ENCODE measurements at regions not wholly inside any gene's neighbourhood (a gene's known extent, or its start where the extent isn't known, plus 50 kb on each side); places are given as distances from the start of the nearest gene placed in this dataset.
A peak's percentile ranks its signal among the peaks of the same experiment; 100 is the strongest.

GRCh38 chr18:25674183-25674582 lies 322.2 kb upstream of the ZNF521 start:
- no peak for ATAC-seq
- intact Hi-C loops (cut with DNase I): no loop called here

GRCh38 chr18:25672490-25672889 lies 320.5 kb upstream of the ZNF521 start:
- no peak for ATAC-seq
- intact Hi-C loops (cut with DNase I): no loop called here
- DNase-seq: no peak

More at GRCh38 chr18:25674183-25674582, 322.2 kb upstream of the ZNF521 start:
- no peak for DNase-seq

- no peak for ATAC-seq
These were observed 317.8 kb upstream of the ZNF521 start for GRCh38 chr18:25669741-25670140.

GRCh38 chr18:25662272-25662671 lies 310.3 kb upstream of the ZNF521 start:
- intact Hi-C loops (cut with DNase I): loop anchor here in 1 of 2 donors (10.0 kb wide), 1 partner anchor 307 kb away; the partner anchor contains the start of gene ZNF521
- no peak for DNase-seq
- ATAC-seq: no peak

More at GRCh38 chr18:25669741-25670140, 317.8 kb upstream of the ZNF521 start:
- intact Hi-C loops (cut with DNase I): loop anchor here in 1 of 2 donors (2.0 to 10.0 kb wide), 2 partner anchors 315 to 791 kb away; partner anchors contain the start of gene ZNF521
- DNase-seq: no peak

GRCh38 chr18:25661831-25662230 lies 309.9 kb upstream of the ZNF521 start:
- intact Hi-C loops (cut with DNase I): loop anchor here in 1 of 2 donors (10.0 kb wide), 1 partner anchor 307 kb away; the partner anchor contains the start of gene ZNF521
- no peak for ATAC-seq
- no peak for DNase-seq

DNA sequence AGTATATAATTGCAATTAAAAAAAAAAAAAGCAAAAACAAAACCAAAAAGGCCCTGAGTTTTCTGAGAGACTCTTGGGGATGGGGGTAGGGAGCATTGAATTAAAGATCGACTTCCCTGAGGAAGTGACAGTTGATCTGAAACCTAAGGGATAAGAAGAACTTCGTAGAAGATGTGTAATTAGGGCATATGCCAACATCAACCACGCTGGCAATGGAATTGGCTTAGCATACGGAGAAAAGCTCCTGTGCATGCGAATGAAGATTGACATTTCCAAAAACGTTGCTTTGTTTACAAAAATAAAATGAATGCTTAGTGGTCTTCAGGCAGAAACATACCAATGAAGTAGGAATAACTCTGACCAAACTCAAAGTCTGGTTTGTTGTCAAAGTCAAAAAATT lies 307.6 kb upstream of the ZNF521 start:
- ATAC-seq (no peak), DNase-seq (no peak)
- intact Hi-C loops (cut with DNase I): no loop called here

GRCh38 chr18:25658476-25658875 lies 306.5 kb upstream of the ZNF521 start:
- intact Hi-C loops (cut with DNase I): no loop called here
- DNase-seq (no peak), ATAC-seq (no peak)

DNA sequence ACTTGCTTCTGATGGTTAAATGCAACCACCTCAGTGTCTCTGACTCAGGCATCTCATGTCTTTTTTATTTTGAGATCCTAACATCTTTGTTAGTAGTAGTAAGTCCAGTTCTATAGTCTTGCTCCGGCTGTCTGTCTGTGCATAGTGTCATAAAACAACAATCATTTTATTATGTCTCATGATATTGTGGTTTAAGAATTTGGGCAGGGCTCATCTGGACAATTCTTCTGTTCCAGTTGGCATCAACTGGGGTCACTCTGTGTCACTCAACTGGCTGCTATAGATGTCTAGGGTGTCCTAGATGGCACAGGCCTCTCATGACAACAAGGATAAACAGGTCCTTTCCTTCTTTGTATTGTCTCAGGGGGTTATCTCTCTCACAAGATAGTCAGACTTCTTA lies 299.6 kb upstream of the ZNF521 start:
- intact Hi-C loops (cut with DNase I): no loop called here
- DNase-seq: no peak
- no peak for ATAC-seq

DNA sequence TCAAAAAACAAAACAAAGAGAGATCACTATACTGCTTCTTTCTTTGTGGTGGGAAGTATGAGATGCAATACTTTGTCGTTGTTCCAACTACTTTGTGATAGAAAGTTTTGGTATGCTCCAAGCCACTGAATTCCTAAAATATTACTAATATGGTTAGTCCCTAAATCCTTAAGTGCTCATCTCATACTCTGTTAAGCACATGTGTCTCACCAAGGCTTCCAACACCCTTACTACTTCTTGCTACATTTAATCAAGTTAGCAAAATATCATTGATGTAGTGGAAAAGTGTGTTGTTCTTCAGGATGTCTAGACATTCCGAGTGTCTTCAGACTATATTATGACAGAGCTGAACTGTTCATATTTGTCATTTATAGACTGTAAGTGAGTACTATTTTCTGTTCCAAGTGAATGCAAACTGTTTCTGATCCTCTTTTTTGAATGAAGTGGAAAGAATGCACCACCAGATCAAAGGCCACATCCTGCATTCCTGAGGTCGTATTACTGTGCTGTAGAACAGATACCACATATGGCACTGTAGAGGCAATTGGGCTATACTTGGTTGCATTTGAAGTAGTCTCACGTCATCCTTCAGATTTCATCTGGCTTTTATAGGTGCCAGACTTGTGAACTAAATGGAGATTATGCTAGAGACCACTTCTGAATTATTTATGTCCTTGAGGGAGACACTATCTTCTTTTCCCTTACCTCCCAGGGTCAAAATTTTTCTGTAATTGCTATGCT lies 298.4 kb upstream of the ZNF521 start:
- peak in 1 of 2 donors; percentile 43 for ATAC-seq
- DNase-seq: no peak
- intact Hi-C loops (cut with DNase I): no loop called here

DNA sequence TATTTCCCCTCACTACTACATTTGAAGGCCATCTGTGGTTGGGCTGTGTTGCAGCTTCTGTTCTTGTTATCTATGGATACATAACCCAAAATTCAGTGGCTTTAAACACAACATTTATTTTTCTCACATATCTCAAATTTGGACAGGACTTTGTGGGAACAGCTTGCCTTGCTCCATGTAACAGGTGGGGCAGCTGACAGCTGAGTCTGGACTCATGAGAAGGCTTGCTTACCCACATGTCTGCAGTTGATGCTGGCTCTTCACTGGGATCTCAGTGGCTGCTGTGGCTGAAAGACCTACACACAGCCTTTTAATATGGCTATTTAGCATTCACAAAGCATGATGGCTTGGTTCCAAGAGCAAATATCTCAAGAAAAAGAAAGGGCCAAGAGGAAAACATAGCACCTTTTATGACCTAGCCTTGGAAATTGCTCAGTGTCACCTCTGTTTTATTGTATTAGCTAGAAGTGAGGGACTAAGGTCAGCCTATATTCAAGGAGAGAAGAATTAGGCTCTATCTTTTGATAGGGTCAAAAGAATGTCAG lies 296.8 kb upstream of the ZNF521 start:
- ATAC-seq (no peak), DNase-seq (no peak)
- intact Hi-C loops (cut with DNase I): no loop called here

DNA sequence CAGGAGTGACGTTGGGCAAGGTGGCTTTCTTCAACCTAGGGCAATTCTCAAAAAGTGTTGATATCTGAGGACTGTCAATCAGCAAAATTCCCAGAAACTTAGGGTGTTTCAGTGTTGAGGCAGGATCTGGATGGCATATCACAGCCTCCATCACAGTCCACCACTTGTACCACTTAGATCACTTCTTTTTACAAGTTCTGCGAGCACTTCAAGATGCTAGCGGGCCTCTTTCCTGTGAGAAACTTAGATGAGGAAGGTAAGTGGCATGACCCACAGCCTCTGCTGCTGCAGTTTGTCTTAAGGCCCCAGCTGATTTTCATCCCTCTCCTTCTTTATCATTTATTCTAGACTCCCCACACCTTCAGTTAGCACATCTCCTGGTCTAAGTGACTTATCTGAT lies 295.4 kb upstream of the ZNF521 start:
- ATAC-seq: no peak

GRCh38 chr18:25646971-25647370 lies 295.0 kb upstream of the ZNF521 start:
- DNase-seq: no peak
- ATAC-seq: no peak
- intact Hi-C loops (cut with DNase I): no loop called here

More for the DNA sequence above, 295.4 kb upstream of the ZNF521 start:
- no peak for DNase-seq
- intact Hi-C loops (cut with DNase I): no loop called here

GRCh38 chr18:25639596-25639995 lies 287.6 kb upstream of the ZNF521 start:
- DNase-seq: no peak

GRCh38 chr18:25633563-25633962 lies 281.6 kb upstream of the ZNF521 start:
- ATAC-seq: no peak
- no peak for DNase-seq
- intact Hi-C loops (cut with DNase I): no loop called here

More at GRCh38 chr18:25639596-25639995, 287.6 kb upstream of the ZNF521 start:
- intact Hi-C loops (cut with DNase I): no loop called here
- ATAC-seq: no peak

GRCh38 chr18:25630682-25631081 lies 278.7 kb upstream of the ZNF521 start:
- ATAC-seq: no peak
- DNase-seq: no peak
- intact Hi-C loops (cut with DNase I): no loop called here

GRCh38 chr18:25621682-25622081 lies 269.7 kb upstream of the ZNF521 start:
- no peak for ATAC-seq
- no peak for DNase-seq
- intact Hi-C loops (cut with DNase I): no loop called here

GRCh38 chr18:25621144-25621543 lies 269.2 kb upstream of the ZNF521 start:
- ATAC-seq (no peak), DNase-seq (no peak)
- intact Hi-C loops (cut with DNase I): no loop called here

DNA sequence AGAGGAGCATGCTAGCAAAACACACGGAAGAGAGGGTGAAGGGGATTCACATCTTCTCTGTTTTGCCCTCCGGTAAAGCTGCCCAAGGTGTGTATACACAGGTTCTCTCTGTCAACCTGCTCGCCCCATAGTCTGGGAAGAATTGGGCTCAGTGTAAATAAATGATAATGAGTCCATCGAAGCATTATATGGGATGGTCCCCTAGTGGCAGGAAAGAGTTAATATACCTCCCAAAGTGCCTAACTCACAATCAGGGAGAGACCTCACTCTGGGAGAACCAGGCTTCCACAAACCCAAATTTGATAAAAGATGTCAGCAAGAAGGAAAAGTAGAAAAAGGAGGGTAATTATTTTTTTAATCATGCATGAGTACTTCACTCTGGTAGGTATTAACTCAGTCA lies 262.2 kb upstream of the ZNF521 start:
- intact Hi-C loops (cut with DNase I): no loop called here
- ATAC-seq: no peak
- no peak for DNase-seq

- intact Hi-C loops (cut with DNase I): no loop called here
- DNase-seq: no peak
- ATAC-seq: no peak
These were observed 260.5 kb upstream of the ZNF521 start for GRCh38 chr18:25612466-25612865.

GRCh38 chr18:25608091-25608490 lies 256.1 kb upstream of the ZNF521 start:
- intact Hi-C loops (cut with DNase I): no loop called here
- no peak for ATAC-seq
- DNase-seq: no peak

All from left cardiac atrium (tissue), 4 donors.